Left colon (tissue), 2 donors: ENCODE measurements at regions not wholly inside any gene's neighbourhood (a gene's known extent, or its start where the extent isn't known, plus 50 kb on each side); places are given as distances from the start of the nearest gene placed in this dataset.

Source experiments
- ATAC-seq: fragments of 200-7000 bp; cut with Tn5 transposase; one replicate; pipeline ENCODE4 v1.9.1; 2020; ENCODE audit warnings: mild to moderate bottlenecking, moderate library complexity
- DNase-seq, 2 donors: peaks; one replicate each; pipeline ENCODE4 v3.0.0-alpha.2; 2020
- intact Hi-C, 2 donors: fragments of 100-400 bp; cut with DNase I in 1 of 2; cut with micrococcal nuclease in 1 of 2; formaldehyde crosslinking; loops; one replicate each; pipeline versions ENCODE4 v1.11.2 to v1.14.0; 2022; cut with DNase I, micrococcal nuclease
- donor health status: DM: no; HTN: no; CAD: no.
- donor health status: DM: yes; HTN: yes; CAD: no.

DNA sequence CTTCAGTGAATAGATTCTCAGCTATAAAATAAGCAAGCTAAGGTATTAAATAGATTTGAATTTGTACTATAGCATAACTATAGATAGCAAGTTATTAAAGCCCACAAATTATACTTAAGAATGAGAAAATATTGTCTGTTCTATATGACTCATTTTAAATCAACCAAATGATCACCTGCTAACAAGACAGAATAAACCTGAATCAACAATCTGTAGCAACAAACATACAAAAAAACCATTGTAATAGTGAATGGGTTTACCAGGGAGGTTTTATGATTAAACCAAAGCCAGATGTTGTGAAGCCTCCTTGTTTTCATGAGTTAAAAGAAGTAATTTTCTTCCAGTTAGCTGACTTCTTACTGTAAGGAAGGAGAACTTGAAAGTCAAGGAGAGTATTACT lies 71.9 kb upstream of the HTR1B start:
- no peak for DNase-seq
- intact Hi-C loops: no loop called here
- peak; percentile 54 for ATAC-seq

DNA sequence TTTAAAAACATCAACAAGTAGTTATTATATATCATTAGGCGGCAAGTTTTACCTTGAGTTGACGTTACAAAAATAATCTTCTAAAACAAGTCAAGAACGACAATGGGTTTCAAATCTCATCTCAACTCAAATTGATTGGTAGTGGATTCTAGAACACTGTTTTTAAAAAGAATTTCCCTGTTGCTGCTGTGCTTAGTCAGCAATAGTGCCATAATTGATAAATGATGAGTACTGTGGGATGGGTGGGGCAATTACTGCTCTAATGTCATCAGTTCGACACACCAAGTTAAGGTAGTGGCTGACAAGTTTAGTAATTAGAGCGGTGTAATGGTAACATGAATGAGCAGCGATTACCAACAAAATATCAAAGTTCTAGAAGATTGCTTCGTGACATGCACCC lies 73.4 kb upstream of the HTR1B start:
- DNase-seq (no peak), ATAC-seq (no peak)
- intact Hi-C loops: no loop called here

DNA sequence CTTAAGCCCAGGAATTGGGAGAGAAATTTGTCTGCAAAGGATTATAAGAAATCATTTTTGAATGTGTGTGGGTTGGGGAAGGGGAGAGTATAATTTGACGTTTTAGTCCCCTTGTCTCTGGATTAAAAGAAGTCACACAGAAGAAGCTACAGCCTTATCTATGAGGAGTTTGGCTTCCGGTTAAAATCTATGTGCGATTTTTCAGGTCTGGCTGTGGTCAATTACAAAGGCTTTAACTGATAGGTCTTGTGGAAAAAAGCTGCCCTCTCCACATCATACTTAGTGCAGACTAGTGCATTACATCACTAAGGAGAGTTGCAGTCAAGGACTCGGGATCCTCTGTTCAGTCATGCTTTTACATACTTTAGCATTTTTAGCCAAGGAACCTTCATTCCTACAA lies 80.3 kb upstream of the HTR1B start:
- DNase-seq (no peak), ATAC-seq (no peak)
- intact Hi-C loops: no loop called here

DNA sequence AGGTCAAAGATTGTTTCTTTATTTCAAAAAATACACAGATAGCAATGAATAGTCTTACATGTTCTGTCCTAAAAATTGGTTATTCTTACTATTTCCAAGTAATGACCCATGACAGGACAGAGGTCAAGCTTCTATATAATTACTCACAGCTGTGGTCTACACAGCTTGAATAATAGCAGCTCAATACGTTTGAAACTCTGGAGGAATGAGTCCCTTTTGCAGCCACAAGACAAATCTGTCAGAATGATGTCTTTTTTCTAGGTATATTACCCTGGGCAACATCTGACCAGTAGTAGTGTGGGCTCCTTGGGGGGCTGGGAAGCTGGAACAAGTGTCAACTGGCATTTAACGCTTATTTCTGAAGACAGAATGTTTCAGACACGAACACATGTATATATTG lies 84.9 kb upstream of the HTR1B start:
- DNase-seq (no peak), ATAC-seq (no peak)
- intact Hi-C loops: no loop called here

DNA sequence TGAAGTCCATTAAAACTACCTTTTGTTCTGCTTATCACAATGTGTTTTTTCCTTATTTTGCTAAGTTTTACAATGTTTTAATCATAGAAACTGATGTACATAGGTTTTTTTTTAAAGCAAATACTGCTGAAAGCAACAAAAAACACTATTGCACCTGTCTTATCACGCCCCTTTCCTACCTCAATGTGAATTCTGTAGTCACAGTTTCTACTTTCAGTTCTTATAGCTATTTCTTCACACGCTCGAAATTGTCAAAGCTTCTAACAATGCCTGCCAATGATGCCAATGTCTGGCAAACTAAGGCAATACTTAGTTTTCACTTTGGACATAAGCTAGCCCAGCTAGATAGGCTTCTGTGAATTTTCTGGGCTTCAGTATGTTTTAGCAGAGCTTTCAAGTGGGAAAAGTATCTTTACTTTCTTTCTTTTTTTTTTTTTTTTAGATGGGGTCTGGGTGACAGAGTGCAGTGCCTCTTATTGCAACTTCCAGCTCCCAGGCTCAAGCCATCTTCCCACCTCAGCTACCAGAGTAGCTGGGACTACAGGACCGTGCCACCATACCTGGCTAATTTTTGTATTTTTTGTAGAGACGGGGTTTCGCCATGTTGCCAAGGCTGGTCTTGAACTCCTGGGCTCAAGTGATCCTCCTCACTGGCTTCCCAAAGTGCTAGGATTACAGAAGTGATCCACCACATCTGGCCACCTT lies 85.5 kb upstream of the HTR1B start:
- intact Hi-C loops: no loop called here
- ATAC-seq (no peak), DNase-seq (no peak)

DNA sequence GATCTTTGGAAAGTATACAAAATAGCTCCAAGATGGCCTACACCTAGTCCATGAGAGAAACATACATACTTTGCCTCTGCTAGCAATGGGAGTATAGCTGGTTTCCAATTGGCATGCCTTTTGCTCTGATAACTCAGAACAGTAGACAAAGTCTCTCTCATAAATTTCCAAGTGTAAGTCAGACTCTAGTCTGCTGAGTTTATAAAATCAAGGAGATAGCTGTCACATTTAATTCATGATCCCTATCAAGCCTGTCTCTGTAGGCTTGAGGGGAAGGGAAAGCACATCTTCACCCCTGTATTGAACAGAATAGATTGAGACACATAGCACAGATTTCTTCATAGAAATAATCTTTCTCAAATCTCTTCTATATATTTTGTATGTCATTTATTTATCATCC lies 87.8 kb upstream of the HTR1B start:
- DNase-seq (no peak), ATAC-seq (no peak)
- intact Hi-C loops: no loop called here

DNA sequence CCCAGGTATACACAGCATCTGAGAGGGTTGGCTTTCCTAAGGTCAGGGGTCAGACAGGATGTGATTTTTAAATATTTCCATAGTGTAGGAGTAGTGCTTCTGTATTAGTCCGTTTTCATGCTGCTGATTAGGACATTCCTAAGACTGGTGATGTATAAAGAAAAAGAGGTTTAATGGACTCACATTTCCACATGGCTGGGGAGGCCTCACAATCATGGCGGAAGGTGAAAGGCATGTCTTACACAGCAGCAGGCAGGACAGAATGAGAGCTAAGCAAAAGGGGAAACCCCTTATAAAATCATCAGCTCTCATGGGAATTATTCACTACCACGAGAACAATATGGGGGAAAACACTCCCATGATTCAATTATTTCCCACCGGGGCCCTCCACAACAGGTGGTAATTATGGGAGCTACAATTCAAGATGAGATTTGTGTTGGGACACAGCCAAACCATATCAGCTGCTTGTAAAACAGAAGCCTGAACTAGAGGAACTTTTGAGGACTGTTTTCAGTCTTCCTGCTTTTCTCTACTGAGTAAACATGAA lies 91.0 kb upstream of the MEI4 start:
- DNase-seq (peak in 1 of 2 donors; percentile 10), ATAC-seq (peak; percentile 71)
- intact Hi-C loops: no loop called here

DNA sequence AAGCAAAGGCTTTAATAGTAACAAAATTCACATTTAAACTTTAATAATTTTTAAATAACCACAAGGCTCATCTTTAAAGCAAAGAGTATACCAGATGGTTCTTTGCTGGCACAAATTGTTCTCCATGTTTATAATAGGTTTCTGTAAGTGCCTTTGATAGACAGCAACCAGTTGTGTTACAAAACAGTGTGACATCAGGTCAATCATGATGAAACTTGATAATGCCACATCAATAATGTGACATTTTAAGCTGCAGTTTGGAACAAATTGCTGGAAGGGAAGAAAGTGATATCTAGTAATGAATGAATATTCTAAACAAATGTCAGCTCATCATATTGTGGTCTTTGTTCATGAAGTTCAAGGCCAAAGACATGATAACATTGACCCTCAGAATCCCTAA lies 87.5 kb upstream of the MEI4 start:
- no peak for ATAC-seq
- intact Hi-C loops: no loop called here
- no peak for DNase-seq

DNA sequence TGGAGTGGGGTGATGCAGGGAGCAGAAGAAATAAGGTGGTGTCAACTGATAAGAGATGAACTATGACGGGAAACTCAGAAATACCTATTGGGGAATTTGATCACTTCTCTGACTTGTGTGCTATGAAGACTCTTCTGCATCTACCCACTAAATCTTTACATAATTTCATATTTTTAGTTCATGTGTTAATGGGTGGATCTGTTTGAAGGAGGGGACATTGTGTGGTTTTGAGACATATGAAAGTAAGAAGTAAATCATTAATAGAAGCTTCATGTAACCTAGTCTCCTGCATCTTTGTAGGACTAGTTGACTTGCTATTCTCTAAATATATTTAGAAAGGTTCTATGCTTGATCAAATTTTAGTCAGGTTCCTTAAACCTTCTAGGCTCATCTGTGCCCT lies 86.6 kb upstream of the MEI4 start:
- intact Hi-C loops: no loop called here
- no peak for DNase-seq

DNA sequence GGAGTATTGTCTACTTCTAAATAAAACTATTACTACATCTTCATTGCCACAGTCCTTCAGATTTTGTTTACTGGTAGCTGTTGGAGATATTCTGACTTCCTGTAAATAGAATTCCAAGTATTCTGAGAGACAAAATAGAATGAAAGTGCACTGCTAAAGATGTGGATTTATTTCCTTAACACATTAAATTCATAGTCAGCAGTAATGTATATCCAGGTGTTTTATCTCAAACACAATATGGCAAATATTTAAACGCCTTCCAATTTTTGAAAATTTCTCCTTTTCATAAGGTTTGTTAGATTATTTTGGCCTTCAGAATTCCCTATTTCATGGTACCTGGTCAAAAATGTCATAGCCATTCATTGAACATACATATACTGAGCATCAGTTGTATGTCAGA lies 84.3 kb upstream of the MEI4 start:
- ATAC-seq (no peak), DNase-seq (no peak)
- intact Hi-C loops: no loop called here

More for the DNA sequence above, 86.6 kb upstream of the MEI4 start:
- ATAC-seq: no peak

DNA sequence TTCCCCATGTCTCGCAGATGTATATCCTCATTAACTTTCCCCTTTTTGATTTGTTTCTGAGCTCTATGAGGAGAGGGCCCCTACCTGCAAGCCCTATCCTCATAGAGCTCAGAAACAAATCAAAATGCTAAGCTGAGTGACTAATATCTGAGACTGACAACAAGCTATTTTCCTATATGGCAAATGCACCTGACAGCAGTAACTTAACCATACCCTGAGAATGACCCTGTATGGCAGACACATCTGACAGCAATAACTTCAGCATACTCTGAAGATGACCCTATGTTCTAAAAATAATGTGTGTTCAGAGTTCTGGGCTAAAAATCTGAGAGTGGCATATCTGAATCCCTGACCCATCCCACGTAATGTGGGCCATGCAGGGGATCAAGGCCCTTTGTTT lies 79.0 kb upstream of the MEI4 start:
- ATAC-seq: no peak
- intact Hi-C loops: no loop called here
- no peak for DNase-seq

DNA sequence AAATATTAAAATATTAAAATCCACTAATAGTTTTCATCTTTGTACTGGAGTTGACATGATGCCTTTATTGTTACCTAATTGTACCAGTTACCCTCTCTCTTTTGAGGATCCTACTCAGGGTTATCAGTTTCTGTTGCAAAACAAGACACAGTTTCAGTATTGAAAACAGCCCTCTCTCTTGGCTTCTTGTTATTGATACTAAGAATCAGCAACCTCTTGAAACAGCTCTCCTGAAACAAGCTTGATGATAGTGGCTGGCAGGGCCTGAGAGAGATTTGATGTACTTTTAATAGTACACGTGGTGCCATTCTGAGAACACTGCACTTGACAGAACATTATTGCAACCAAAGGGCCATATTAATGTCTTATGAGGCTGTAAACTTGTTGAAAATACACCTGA lies 64.9 kb upstream of the MEI4 start:
- no peak for ATAC-seq
- DNase-seq: no peak
- intact Hi-C loops: no loop called here
